ENCODE measurements at regions not wholly inside any gene's neighbourhood (a gene's known extent, or its start where the extent isn't known, plus 50 kb on each side); places are given as distances from the start of the nearest gene placed in this dataset.
"Not testable (repeated sequence)": the region's sequence is repeated elsewhere in the genome, so short reads cannot be mapped to it uniquely, and the experiment has no call there.

GRCh38 chr7:142520885-142521284, 228.4 kb upstream of the PRSS1 start:
- TF ChIP-seq CTCF (IDR thresholded peaks at IDR 0.05) = peak in 2 of 5 experiments; percentile 12 to 26
- not testable (repeated sequence) for TF ChIP-seq POLR2A (IDR thresholded peaks at IDR 0.05)
